GM18507 (cell line): ENCODE measurements at regions not wholly inside any gene's neighbourhood (a gene's known extent, or its start where the extent isn't known, plus 50 kb on each side); places are given as distances from the start of the nearest gene placed in this dataset.

ENCODE experiments used
- DNase-seq: peaks from one replicate; pipeline ENCODE4 v3.0.0; 2011; ENCODE audit warnings: low read depth; ENCODE audit not compliant: insufficient read length; ENCODE audit errors: extremely low spot score
- FAIRE-seq: peaks from 2 replicates; lab custom pipeline; 2011; peaks lifted over from hg19 to GRCh38; lab: Jason Lieb, UNC

DNA sequence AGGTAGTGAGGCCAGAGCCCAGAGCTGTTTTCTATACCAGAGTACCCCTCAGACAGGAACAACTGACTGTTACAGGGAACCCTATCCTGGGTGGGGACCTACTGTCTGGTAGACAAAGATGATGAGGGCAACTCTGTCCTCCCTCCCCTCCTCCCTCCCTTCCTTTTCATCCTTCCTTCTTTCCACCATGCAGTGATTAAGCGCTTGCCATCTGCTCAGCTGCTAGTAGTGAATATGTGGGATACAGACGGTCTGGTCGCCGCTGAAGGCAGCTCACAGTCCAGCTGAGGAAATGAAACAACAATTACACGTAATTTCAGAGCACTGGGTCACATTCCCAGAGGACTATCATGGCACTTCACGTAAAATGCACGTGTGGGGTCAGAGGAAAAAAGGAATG is 597.1 kb downstream of the BUD13 start:
- FAIRE-seq, result no peak

DNA sequence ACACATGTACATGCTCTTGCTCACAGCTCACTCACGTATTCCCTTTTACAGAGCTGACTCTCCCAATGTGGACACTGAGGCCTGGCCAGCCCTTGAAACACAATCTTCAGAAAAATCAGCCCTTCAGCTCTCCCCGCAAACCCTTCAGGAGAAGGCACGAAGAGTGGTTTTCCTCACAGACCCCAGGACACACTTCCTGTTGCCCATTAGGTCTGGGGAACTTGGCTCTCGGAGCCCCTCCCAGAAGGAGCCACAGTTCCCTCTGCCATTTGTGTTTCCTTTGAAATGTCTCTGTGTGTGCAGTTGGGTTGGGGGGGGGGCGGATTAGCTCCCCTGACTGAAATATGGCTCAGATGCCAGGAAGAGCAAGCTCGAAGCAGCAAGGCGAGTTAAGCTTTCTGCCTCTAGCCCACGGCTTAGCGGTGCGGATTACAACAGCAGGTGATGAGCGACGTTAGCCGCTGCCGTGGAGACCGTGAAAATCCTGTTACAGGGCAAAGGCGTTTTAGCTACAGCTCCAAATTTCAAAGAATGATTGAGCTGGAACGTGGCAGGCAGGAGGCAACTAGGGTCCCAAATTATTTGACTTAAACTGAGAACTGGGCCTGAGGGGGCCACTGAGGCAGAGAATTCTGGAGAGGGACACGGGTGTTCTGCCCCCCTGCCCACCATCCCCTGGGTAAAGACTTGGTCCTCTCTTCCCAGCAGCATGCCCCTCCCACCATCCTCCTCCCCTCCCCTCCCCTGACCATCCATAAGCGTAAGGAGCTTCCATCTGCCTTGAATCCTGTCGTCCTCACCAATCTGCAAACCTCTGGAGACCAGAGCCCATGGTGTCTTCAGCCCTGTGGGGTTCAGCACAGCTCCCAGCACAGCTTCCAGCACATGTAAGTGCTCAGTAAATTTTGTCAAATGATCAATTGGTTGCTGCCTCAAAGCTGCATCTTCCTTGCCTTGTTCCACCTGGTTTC is 598.6 kb downstream of the BUD13 start:
- FAIRE-seq, result no peak
- DNase-seq, result no peak

More for the DNA sequence above, 597.1 kb downstream of the BUD13 start:
- no peak for DNase-seq

DNA sequence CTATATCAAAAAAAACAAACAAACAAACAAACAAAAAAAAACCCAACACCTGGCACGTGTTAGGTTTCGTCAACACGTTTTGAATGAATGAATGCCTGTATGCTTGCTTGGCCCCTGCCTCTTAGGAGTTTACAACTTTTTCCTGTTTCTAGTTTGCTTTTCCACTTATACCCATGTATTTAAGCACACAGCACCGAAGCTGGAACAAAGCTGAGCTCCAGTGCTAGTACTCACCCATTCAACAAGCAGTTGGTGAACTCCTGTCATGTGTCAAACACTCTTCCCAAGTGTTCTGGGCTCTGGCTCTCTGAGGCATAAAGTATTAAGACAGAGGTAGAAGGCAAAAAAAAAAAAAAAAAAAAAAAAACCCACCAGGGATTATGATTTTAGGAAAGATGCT is 599.3 kb downstream of the BUD13 start:
- DNase-seq (no peak), FAIRE-seq (no peak)

DNA sequence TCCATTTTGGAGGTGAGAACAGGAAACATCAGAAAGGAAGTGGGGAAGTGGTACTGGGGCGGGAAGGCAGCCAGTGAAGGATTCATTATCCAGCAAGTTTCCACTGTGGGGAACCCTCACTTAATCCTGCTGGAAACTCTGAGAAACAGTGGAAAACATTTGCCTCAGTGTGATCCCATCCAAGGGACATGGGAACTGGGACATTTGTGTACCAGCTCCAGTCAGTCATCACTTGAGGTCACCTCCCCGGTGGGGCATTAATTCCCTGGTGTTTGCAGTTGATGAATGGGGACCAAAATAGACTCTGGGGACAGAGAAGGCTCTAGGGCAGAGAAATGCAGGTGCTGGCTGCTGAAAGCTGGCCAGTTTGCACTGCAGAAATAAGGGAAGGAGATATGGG is 599.9 kb downstream of the BUD13 start:
- DNase-seq, result no peak
- no peak for FAIRE-seq

DNA sequence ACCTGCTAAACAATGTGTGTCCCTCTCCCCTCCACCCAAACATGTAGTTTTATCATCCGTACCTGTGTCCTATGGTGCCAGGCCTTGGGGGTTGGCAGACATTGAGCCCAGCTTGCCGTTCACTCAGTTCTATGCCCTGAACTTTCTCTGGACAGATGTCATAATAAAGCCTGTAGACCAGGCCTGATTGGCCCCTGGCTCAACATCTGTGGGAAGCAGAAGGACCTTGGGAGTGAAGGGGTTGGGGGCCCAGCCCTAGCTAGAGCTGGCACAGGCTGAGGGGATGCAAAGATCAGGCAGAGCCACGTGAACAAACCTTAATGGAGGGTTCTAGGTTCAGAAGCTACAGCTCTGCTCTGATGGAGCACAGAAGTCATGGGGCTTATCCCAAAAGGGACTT is 600.6 kb downstream of the BUD13 start:
- FAIRE-seq (no peak), DNase-seq (no peak)

DNA sequence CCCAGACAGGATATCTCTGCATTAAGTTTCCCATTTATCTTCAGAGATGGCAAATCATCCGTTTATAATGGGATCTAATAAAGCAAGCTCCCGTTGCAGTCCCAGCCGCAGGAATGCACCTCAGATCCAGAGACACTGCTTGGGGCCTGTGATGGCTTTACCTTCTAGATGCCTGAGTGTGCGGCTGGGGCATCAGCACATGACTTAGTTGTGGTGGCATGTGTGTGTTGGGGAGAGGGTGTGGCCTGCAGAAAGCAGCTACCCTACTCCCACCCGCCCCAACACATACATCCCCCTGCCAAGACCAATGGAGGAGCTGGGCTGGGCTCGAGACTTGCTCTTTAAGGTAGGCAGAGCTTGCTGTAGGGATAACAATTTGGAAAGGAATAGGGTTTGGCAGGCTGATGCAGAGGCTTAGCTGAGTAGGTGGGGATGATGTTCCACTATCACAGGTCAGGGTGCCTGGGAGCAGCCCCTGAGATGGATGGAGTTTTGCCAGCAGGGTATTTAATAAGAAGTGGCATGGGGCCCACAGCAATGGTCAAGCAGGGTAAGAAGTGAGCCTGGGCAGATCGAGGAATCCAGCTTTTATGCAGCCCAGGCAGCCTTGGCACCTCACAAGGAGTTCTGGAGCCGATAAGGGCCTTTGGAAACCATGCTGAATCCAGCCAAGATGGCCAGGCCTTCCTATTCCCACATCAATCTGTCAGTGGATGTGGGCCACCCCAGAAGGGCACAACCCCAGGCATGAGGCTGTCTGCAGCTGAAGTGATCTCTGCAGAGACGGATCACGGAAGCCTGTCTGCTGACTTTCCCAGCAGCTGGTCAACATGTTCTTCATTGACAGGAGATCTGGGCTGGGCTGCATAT is 601.3 kb downstream of the BUD13 start:
- DNase-seq, result no peak
- FAIRE-seq, result no peak

DNA sequence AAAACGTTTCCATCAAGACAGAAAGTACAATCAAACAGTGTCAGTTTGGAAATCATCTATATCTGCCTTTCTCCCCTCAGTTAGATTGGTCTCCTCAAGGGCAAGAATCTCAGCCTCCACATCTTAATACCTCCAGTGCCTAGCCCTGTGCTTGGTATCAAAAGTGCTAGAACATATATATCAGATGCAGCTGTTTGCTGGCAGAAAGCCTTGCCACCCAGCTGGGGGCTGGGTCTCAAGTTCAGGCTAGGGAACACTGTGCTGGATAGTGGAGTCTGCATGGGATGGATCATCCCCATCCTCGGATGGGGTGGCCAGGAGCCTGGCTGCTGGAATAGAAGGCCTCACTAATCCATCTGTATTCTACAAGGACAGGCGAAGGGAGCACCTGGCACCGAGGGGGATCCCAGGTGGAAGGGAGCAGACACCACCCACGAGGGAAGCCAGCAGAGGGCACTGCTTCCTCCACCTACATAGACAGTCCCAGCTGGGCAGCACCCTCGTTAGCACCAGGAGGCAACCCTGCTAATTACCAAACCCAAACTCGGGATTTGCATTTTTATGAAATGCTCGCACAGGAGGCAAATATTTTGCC is 602.2 kb downstream of the BUD13 start:
- FAIRE-seq (no peak), DNase-seq (no peak)

DNA sequence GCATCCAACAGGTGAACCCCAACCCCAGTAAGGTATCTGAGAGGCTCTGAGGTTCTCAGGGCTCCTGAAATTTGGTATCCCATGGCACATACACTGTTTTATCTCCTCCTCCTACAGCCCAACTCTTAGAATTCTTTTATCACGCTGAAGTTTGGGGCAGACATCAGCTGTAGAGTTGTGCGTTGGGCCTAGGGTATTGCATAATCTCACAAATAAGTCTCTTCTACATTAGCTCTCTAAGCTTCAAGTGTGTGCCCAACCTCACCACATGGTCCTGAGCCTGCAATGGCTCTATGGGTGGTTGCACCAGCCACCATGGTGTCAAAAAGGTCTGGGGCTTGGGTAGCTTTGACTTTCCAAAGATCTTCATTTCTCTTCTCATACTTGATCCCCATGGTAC is 603.0 kb downstream of the BUD13 start:
- FAIRE-seq, result no peak
- no peak for DNase-seq

DNA sequence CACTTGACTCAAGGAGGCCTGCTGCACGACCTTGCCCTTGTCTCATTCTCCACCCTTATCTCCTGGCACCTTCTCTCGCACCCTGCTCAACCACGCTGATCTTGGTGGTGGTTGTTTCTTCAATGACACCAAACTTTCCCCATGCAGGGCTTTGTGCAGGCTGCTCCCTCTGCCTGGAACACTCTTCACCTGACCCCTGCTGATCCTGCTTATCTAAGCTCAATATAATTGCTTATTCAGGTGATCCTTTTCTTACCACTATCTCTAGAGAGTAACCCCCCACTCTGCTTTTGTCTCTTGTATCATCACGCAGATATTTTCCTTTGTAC is 604.4 kb downstream of the BUD13 start:
- no peak for FAIRE-seq
- DNase-seq, result no peak

DNA sequence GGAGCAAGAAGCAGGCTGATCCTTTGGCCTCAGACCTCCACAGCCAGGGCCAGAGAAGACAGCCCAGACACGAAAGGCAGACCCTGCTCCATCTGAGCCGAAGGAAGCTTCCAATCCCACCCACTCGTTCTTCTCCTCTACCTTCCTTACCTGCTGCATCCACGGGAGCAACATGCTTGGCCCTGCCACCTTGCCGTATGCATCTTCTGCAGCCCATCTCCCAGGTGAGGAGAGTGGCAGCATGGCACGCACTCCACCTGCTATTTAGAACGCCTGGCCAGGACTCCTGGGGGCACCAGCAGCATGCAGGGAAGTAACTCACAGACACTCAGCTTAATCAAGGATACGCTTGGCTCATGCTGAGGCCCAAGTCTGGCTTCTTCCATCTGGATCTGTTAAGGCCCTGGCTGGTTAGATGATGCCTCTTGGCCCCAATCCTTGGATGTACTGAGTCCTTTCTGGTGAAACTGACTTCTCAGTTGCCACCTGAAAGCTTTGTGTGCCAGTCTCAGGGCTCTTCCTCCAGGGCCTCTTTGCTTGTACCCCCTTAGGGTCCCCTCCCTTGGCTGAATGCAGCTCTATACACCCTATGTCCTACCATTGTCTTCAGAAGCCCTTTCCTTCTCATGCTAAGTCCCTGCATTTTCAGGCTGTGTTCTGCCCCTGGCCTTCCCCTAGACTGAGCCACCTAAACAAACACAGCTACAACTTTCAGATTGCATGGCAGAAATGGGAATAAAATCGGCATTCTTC is 604.9 kb downstream of the BUD13 start:
- no peak for FAIRE-seq

DNA sequence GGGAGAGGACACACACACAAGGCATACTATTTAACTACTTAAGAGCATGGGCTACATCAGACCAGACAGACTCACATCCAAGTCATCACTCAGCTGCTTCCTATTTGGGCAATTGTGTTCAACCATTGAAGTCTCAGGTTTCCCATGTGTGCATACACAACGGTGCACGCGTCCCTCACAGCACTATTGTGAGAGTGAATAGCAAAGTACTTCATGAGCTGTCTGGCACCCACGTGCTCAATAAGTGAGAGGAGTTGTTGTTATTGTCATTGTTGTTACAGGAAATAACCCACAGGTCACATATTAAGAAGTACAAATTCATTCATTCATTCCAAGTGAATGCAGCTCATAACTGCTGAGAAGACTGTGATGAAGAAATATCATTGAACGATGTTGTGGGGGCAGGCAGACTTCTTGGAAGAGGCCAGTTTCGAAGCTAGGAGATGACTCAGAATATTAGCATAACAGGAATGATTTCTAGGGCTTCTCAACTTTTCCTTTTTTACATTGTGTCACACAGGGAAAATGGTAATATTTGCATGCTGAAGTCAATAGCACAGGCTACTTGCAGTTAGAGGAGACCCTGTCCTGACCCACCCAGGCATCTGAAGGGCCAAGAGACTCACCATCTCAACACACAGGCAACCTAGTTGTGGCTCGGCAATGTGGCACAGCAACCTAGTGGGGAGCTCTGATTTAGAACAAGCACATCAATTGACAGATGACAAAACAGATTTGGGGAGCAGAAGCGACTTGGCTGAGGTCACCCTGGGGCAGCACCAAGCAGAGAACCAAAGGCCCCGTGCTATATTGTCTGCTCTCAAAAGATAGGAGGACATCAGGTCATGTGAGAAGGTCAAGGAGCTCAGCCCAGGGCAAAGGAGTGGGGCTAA is 606.0 kb downstream of the BUD13 start:
- DNase-seq (no peak), FAIRE-seq (no peak)

More for the DNA sequence above, 604.9 kb downstream of the BUD13 start:
- no peak for DNase-seq

DNA sequence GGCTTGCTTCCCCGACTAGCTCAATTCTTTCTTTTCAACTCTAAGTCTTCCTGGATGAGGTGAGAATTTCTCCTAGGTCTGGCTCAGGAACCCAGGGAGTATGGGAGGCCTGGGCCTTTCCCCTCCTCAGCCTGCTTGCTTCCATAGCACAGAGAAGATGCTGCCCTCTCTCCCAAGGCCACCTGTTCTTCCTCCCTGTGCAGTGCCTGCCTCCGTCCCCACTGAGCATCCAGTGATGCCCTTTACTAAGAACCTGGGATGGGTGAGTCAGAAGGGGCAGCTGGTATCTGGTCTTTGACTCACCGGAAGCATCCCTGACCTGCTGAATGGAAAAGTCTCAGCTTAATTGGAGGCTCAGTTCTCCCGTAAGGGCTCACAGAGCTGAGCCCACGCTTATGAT is 607.9 kb downstream of the BUD13 start:
- DNase-seq, result no peak
- FAIRE-seq, result no peak

DNA sequence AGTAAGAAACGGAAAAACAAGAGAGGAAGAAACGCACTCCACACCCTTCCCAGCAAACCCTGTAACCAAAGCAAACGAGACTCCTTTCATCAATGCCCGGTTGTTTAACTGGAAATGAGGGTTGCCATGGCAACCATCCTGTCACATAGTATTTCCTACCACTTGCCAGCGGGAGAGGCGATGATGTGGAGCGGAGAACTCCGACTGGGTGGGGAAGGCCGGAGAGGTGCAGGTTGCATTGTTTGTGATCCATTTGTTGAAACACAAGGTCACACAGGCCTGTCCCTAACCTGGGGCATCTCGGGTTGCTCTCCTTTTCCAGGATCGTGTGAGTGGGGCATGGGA is 609.9 kb downstream of the BUD13 start:
- DNase-seq (no peak), FAIRE-seq (no peak)

DNA sequence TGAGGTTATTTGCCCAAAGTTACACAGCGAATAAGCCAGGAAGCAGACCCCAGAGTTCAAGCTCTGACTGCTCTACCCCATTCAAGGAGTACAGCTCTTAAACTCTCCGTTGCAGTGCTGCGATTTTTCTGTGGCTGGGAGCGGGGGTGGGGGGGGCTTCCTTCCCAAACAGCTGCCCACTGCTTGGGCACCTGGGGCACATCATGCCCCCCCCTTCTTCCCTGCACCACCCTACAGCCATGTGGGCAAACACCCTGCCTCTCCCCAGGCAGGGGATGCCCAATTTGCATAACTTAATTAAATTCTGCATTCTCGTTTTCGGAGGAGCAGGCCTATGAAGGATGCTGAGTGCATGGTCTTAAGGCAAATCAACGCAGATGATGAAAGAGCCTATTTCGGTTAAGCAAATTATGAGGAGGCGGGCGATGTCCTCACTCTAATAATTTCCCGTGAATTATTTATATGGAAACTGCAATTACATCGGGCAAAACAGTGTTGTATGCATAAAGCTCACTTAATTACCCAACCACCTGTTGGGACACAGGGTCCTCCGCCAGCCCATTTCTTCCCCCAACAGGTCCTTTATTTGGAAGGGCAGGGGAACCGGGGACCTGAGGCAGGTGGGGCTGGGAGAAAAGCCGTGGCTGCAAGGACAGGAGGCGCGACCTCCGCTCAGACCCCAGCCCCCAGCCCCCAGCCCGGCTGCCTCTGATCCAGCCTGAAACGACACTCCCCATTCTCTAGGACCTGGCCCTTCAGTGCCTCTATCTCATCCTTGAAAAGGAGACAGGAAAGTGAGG is 610.5 kb downstream of the BUD13 start:
- FAIRE-seq, result no peak
- DNase-seq, result no peak

DNA sequence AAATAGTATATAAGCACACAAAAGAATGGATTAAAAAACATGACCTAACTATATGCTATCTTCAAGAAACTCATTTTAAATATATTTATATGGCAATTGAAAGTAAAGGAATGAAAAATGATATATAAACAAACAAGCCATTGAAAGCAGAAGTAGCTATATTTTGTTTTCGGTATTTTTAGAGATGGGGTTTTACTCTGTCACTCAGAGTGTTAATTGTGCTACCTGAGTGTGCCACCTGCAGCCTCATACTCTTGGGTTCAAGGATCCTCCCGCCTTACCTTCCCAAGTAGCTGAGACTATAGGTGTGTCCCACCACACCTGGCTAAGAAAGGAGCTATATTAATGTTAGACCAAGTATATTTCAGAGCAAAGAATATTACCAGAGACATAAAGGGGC is 624.1 kb downstream of the BUD13 start:
- no peak for FAIRE-seq

DNA sequence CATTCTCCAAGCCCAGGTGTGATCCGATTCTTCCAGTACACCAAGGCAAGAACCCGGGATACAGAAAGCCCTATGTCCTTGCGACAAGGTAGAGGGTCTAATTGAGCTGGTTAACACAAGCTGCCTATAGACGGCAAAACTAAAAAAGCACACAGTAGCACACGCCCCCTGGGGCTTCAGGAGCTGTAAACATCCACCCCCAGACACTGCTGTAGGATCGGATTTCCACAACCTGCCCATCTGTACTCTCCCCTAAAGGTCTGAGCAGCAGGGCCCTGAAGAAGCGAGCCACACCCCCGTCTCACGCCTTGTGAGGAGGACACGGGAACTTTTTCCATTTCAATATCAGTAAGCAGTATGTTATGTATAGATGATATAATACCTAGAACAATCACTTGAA is 624.7 kb downstream of the BUD13 start:
- FAIRE-seq (no peak), DNase-seq (no peak)

More for the DNA sequence above, 624.1 kb downstream of the BUD13 start:
- no peak for DNase-seq

DNA sequence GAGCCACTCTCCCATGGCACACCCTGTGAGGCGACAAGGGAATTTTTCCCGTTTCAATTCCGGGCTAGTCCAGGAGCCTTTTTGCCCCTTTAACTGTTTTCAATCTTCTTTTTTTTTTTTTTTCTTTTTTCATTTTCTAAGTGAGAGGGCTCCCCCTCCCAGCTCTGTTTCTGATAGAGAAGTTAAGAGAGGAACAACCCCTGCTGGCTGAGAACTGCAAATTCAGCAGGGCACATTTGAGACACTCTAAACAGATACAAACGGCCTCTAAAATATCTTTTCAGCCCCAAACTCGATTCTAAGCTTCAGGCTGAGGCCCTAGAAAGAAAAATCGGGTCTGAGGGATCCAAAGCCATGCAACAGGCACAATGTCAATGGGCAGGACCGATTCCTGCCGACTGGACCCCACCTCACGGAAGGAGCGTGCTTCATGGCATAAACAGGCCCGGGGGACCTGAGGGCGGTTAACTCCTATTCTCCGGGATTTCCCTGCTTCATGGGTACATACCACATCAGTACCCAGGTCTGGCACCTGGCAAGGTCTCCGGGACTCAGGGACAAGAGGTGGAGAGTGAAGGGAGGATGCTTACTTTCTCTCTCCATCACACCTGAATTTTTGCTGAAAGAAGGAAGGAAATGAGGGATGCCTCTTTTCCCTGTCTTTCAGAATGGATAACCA is 627.5 kb downstream of the BUD13 start:
- no peak for DNase-seq

More for the DNA sequence above, 627.5 kb downstream of the BUD13 start:
- no peak for FAIRE-seq
